HEK293 (cell line): ENCODE measurements at regions not wholly inside any gene's neighbourhood (a gene's known extent, or its start where the extent isn't known, plus 50 kb on each side); places are given as distances from the start of the nearest gene placed in this dataset.

Source experiments
- CTCF ChIA-PET: fragments of 350-600 bp; formaldehyde crosslinking; extraction: SDS; loops from one replicate; lab custom pipeline; 2021; ENCODE audit warnings: antibody characterized with exemption; lab: Yijun Ruan, JAX
- POLR2A ChIA-PET: fragments of 300-600 bp; formaldehyde crosslinking; extraction: SDS; loops from one replicate; lab custom pipeline; 2020; ENCODE audit warnings: antibody characterized with exemption, inconsistent platforms; lab: Yijun Ruan, JAX
- H3K27ac ChIP-seq: fragments of 200-500 bp; sonication (Bioruptor generic); 2 replicates; pipeline ENCODE4 v1.5.1; 2014; ENCODE audit warnings: low read depth, low read length, control low read depth, inconsistent platforms; ENCODE audit errors: extremely low read depth
- H3K36me3 ChIP-seq, 2 experiments: fragments of 200-500 bp in 1 of 2; sonication (Bioruptor generic) in 1 of 2; 1 replicate in 1 of 2; 2 replicates in 1 of 2; pipeline ENCODE4 v1.5.1; 2014 to 2017; ENCODE audit warnings: inconsistent platforms in 2 of 2, low read length in 2 of 2; ENCODE audit not compliant: control insufficient read depth in 2 of 2, insufficient read depth in 1 of 2
- H3K4me1 ChIP-seq: fragments of 200-500 bp; sonication (Bioruptor generic); 2 replicates; pipeline ENCODE4 v1.5.1; 2014; ENCODE audit warnings: mild to moderate bottlenecking, low read length, inconsistent platforms; ENCODE audit not compliant: control insufficient read depth, insufficient read depth
- H3K4me3 ChIP-seq: 2 replicates; pipeline ENCODE4 v1.5.1; 2011; ENCODE audit warnings: low read depth, mild to moderate bottlenecking, control low read depth, low read length, moderate library complexity
- H3K9me3 ChIP-seq: fragments of 200-500 bp; sonication (Bioruptor generic); 2 replicates; pipeline ENCODE4 v1.5.1; 2014; ENCODE audit warnings: low read depth, low read length, inconsistent platforms; ENCODE audit not compliant: control insufficient read depth, insufficient read depth
- BCL11B ChIP-seq: fragments of 450-650 bp; formaldehyde crosslinking; IDR thresholded peaks from 2 replicates; pipeline ENCODE4 v1.5.1; 2016; ENCODE audit warnings: low read depth, missing biosample characterization, missing genetic modification characterization
- KLF8 ChIP-seq: fragments of 450-650 bp; formaldehyde crosslinking; IDR thresholded peaks from 2 replicates; pipeline ENCODE4 v1.5.1; 2016; ENCODE audit warnings: missing biosample characterization, missing genetic modification characterization
- OVOL3 ChIP-seq: fragments of 450-650 bp; formaldehyde crosslinking; IDR thresholded peaks from 2 replicates; pipeline ENCODE4 v1.5.1; 2016; ENCODE audit warnings: missing biosample characterization, missing genetic modification characterization
- PRDM6 ChIP-seq: fragments of 450-650 bp; formaldehyde crosslinking; IDR thresholded peaks from 2 replicates; pipeline ENCODE4 v1.5.1; 2017; ENCODE audit warnings: missing biosample characterization, missing genetic modification characterization
- SETDB1 ChIP-seq: IDR thresholded peaks from one replicate; pipeline ENCODE4 v1.6.1; 2017; ENCODE audit warnings: mild to moderate bottlenecking, low read length, moderate library complexity, mixed read lengths; ENCODE audit not compliant: insufficient read length
- YY2 ChIP-seq: fragments of 450-650 bp; formaldehyde crosslinking; IDR thresholded peaks from 2 replicates; pipeline ENCODE4 v1.5.1; 2016; ENCODE audit warnings: missing biosample characterization, missing genetic modification characterization
- ZBTB44 ChIP-seq: fragments of 450-650 bp; IDR thresholded peaks from 2 replicates; pipeline ENCODE4 v1.5.1; 2018; ENCODE audit warnings: missing biosample characterization, mild to moderate bottlenecking, missing genetic modification characterization
- ZBTB6 ChIP-seq: fragments of 450-650 bp; formaldehyde crosslinking; IDR thresholded peaks from 2 replicates; pipeline ENCODE4 v1.5.1; 2017; ENCODE audit warnings: missing biosample characterization, missing genetic modification characterization
- ZNF155 ChIP-seq: fragments of 450-650 bp; formaldehyde crosslinking; IDR thresholded peaks from 2 replicates; pipeline ENCODE4 v1.5.1; 2016; ENCODE audit warnings: missing biosample characterization, missing genetic modification characterization
- ZNF274 ChIP-seq, 2 experiments: fragments of 200-500 bp in 1 of 2; fragments of 450-650 bp in 1 of 2; sonication (Bioruptor generic) in 1 of 2; formaldehyde crosslinking in 1 of 2; IDR thresholded peaks; 2 replicates each; pipeline versions ENCODE4 v1.5.1 to v1.6.1; 2014 to 2016; ENCODE audit warnings: borderline replicate concordance in 1 of 2, inconsistent platforms in 1 of 2, low read length in 1 of 2, missing biosample characterization in 1 of 2, missing genetic modification characterization in 1 of 2
- ZNF350 ChIP-seq: fragments of 450-650 bp; formaldehyde crosslinking; IDR thresholded peaks from 2 replicates; pipeline ENCODE4 v1.5.0; 2017; ENCODE audit warnings: missing biosample characterization, mild to moderate bottlenecking, missing genetic modification characterization
- ZNF449 ChIP-seq: fragments of 450-650 bp; formaldehyde crosslinking; IDR thresholded peaks from 2 replicates; pipeline ENCODE4 v1.5.1; 2017; ENCODE audit warnings: missing biosample characterization, mild to moderate bottlenecking, missing genetic modification characterization, moderate library complexity
- ZNF521 ChIP-seq: fragments of 450-650 bp; formaldehyde crosslinking; IDR thresholded peaks from 2 replicates; pipeline ENCODE4 v1.5.1; 2017; ENCODE audit warnings: missing biosample characterization, mild to moderate bottlenecking, missing genetic modification characterization
- ZNF549 ChIP-seq: fragments of 450-650 bp; IDR thresholded peaks from 2 replicates; pipeline ENCODE4 v1.5.1; 2018; ENCODE audit warnings: missing biosample characterization, missing genetic modification characterization, mild to moderate bottlenecking, inconsistent platforms, moderate library complexity
- ZNF626 ChIP-seq: fragments of 450-650 bp; sonication (Bioruptor Pico); formaldehyde crosslinking; IDR thresholded peaks from 2 replicates; pipeline ENCODE4 v1.5.1; 2018; ENCODE audit warnings: missing biosample characterization, missing genetic modification characterization, inconsistent platforms
- ZNF639 ChIP-seq: fragments of 450-650 bp; formaldehyde crosslinking; IDR thresholded peaks from 2 replicates; pipeline ENCODE4 v1.5.1; 2016; ENCODE audit warnings: missing biosample characterization, missing genetic modification characterization
- ZNF785 ChIP-seq: fragments of 450-650 bp; formaldehyde crosslinking; IDR thresholded peaks from 2 replicates; pipeline ENCODE4 v1.5.1; 2016; ENCODE audit warnings: missing biosample characterization, missing genetic modification characterization
- ZNF791 ChIP-seq: fragments of 450-650 bp; formaldehyde crosslinking; IDR thresholded peaks from 2 replicates; pipeline ENCODE4 v1.5.1; 2016; ENCODE audit warnings: missing biosample characterization, missing genetic modification characterization
- ZNF843 ChIP-seq: fragments of 450-650 bp; formaldehyde crosslinking; IDR thresholded peaks from 2 replicates; pipeline ENCODE4 v1.5.1; 2016; ENCODE audit warnings: missing biosample characterization, missing genetic modification characterization
- ZSCAN23 ChIP-seq: fragments of 450-650 bp; formaldehyde crosslinking; IDR thresholded peaks from 2 replicates; pipeline ENCODE4 v1.5.1; 2016; ENCODE audit warnings: missing biosample characterization, missing genetic modification characterization

GRCh38 chr17:71371809-71372208, 749.0 kb upstream of the SOX9 start:
- no peak overlapping the region for H3K27ac ChIP-seq
- H3K36me3 ChIP-seq, result no peaks in the 10 kb centered on the region
- H3K4me1 ChIP-seq, result no peaks in the 10 kb centered on the region
- no peak for TF ChIP-seq ZNF791 (tag by site-specific recombination)
- no peak for TF ChIP-seq YY2 (tag by site-specific recombination)
- no peak for TF ChIP-seq ZNF521
- TF ChIP-seq ZNF843 (tag by site-specific recombination), result no peak
- no peak for TF ChIP-seq ZNF274 (IDR thresholded peaks at IDR 0.05; ENCODE audit: low read length)
- no peak for TF ChIP-seq ZNF274 (tag by site-specific recombination; IDR thresholded peaks at IDR 0.05; ENCODE audit: borderline replicate concordance)
- no peak for TF ChIP-seq ZNF350 (tag by site-specific recombination)
- no peak for TF ChIP-seq ZNF449 (tag by site-specific recombination)
- no peak for TF ChIP-seq BCL11B (tag by site-specific recombination)
- TF ChIP-seq ZNF639 (tag by site-specific recombination), result no peak
- TF ChIP-seq KLF8, result no peak
- no peak for TF ChIP-seq ZBTB6 (tag by site-specific recombination)
- TF ChIP-seq SETDB1, result no peak
- no peak for TF ChIP-seq ZBTB44
- TF ChIP-seq OVOL3 (tag by site-specific recombination), result no peak
- TF ChIP-seq ZNF626 (tag by site-specific recombination), result no peak
- TF ChIP-seq ZNF155 (tag by site-specific recombination), result no peak
- no peak for TF ChIP-seq ZNF549 (tag by site-specific recombination)
- TF ChIP-seq ZSCAN23 (tag by site-specific recombination), result no peak
- TF ChIP-seq PRDM6, result no peak
- no peak for TF ChIP-seq ZNF785 (tag by site-specific recombination)
- no peaks in the 10 kb centered on the region for H3K9me3 ChIP-seq
- CTCF ChIA-PET, result no interaction called here
- H3K4me3 ChIP-seq, result no peak overlapping the region
- POLR2A ChIA-PET, result no interaction called here
